ENCODE measurements at regions not wholly inside any gene's neighbourhood (a gene's known extent, or its start where the extent isn't known, plus 50 kb on each side); places are given as distances from the start of the nearest gene placed in this dataset.

- Histone ChIP-seq H3K27ac (no peak overlapping the region), H3K4me1 (no peaks in the 10 kb centered on the region), H3K27me3 (no peaks in the 10 kb centered on the region), H3K36me3 (no peaks in the 10 kb centered on the region), H3K9me3 (no peaks in the 10 kb centered on the region), H3K4me3 (replicated peaks in 1 of 3) (no peak overlapping the region)
- TF ChIP-seq POLR2A (IDR thresholded peaks at IDR 0.05) (no peak), CTCF (IDR thresholded peaks at IDR 0.05) (peak in 3 of 6 experiments; percentile 29 to 44 (median 40))
- intact Hi-C loops (cut with DNase I) = no loop called here
- WGBS, 2 donors = 31 to 34% methylated on average over 13 of the region's 13 CpGs
- peak; percentile 8 to 30 for DNase-seq
Measured at GRCh38 chr4:129167640-129168260, 71.8 kb downstream of the C4orf33 start.

- no peak for TF ChIP-seq CTCF (IDR thresholded peaks at IDR 0.05)
- TF ChIP-seq POLR2A (IDR thresholded peaks at IDR 0.05) = no peak
- intact Hi-C loops (cut with DNase I) = no loop called here
- H3K36me3 ChIP-seq = no peaks in the 10 kb centered on the region
- H3K9me3 ChIP-seq = no peaks in the 10 kb centered on the region
- H3K4me1 ChIP-seq = no peaks in the 10 kb centered on the region
- DNase-seq = no peak
- no peak overlapping the region for H3K4me3 ChIP-seq (replicated peaks in 1 of 3)
- H3K27me3 ChIP-seq = no peaks in the 10 kb centered on the region
- no peak overlapping the region for H3K27ac ChIP-seq
Measured at GRCh38 chr4:129172181-129172580, 76.2 kb downstream of the C4orf33 start.

GRCh38 chr4:129176864-129177263 lies 80.9 kb downstream of the C4orf33 start:
- intact Hi-C loops (cut with DNase I) = no loop called here
- H3K27ac ChIP-seq = no peak overlapping the region

GRCh38 chr4:129179276-129179675 lies 83.3 kb downstream of the C4orf33 start:
- Histone ChIP-seq H3K9me3 (no peaks in the 10 kb centered on the region), H3K36me3 (no peaks in the 10 kb centered on the region), H3K27ac (no peak overlapping the region), H3K4me1 (no peaks in the 10 kb centered on the region), H3K27me3 (no peaks in the 10 kb centered on the region), H3K4me3 (replicated peaks in 1 of 3) (no peak overlapping the region)
- DNase-seq = no peak
- intact Hi-C loops (cut with DNase I) = no loop called here
- 85 to 91% methylated on average over 2 of the region's 2 CpGs for WGBS, 2 donors
- TF ChIP-seq POLR2A (IDR thresholded peaks at IDR 0.05) = no peak
- TF ChIP-seq CTCF (IDR thresholded peaks at IDR 0.05) = no peak

More at GRCh38 chr4:129176864-129177263, 80.9 kb downstream of the C4orf33 start:
- 89 to 95% methylated on average over 1 of the region's 1 CpG for WGBS, 2 donors
- H3K9me3 ChIP-seq = no peaks in the 10 kb centered on the region
- H3K4me1 ChIP-seq = no peaks in the 10 kb centered on the region
- H3K27me3 ChIP-seq = no peaks in the 10 kb centered on the region
- H3K4me3 ChIP-seq (replicated peaks in 1 of 3) = no peak overlapping the region
- TF ChIP-seq CTCF (IDR thresholded peaks at IDR 0.05) (no peak), POLR2A (IDR thresholded peaks at IDR 0.05) (no peak)
- DNase-seq = no peak
- H3K36me3 ChIP-seq = no peaks in the 10 kb centered on the region

- Histone ChIP-seq H3K4me1 (no peaks in the 10 kb centered on the region), H3K36me3 (no peaks in the 10 kb centered on the region), H3K27ac (no peak overlapping the region), H3K9me3 (no peaks in the 10 kb centered on the region), H3K27me3 (no peaks in the 10 kb centered on the region), H3K4me3 (replicated peaks in 1 of 3) (no peak overlapping the region)
- WGBS, 2 donors = 78 to 81% methylated on average over 4 of the region's 4 CpGs
- no peak for DNase-seq
- no peak for TF ChIP-seq POLR2A (IDR thresholded peaks at IDR 0.05)
- TF ChIP-seq CTCF (IDR thresholded peaks at IDR 0.05) = no peak
- intact Hi-C loops (cut with DNase I) = no loop called here
Measured at GRCh38 chr4:129189630-129190029, 93.7 kb downstream of the C4orf33 start.
